ENCODE measurements at regions not wholly inside any gene's neighbourhood (a gene's known extent, or its start where the extent isn't known, plus 50 kb on each side); places are given as distances from the start of the nearest gene placed in this dataset.

- no peak overlapping the region for H3K4me3 ChIP-seq (ENCODE audit: control insufficient read depth, low read depth, low read length)
- TF ChIP-seq CTCF (IDR thresholded peaks at IDR 0.05; ENCODE audit: control insufficient read depth, insufficient read depth, low read depth, low read length, missing control alignments): no peak
- DNase-seq (ENCODE audit: low read depth): no peak
These were observed 321.6 kb downstream of the PTPRU start for GRCh38 chr1:29557701-29558600.

DNA sequence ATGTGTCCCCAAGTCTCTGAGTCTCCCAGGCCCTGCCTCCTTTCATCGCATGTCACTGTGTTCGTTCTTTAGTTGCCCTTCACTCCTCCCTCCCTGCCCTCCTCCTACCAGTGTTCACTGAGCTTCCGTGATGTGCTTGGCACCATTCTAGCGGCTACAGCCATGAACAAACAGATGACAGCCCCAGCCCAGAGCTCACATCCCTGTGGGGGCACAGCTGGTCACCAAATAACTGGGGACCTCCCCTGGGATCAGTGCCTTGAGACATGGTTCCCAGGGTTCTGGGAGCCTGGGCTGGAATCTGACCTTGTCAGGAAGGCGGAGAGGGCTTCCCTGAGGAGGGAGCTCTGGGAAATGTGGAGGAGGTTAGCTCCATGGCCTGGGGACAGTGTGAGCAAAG lies 320.7 kb downstream of the PTPRU start:
- H3K4me3 ChIP-seq (ENCODE audit: control insufficient read depth, low read depth, low read length): no peak overlapping the region
- DNase-seq (ENCODE audit: low read depth): no peak
- TF ChIP-seq CTCF (IDR thresholded peaks at IDR 0.05; ENCODE audit: control insufficient read depth, insufficient read depth, low read depth, low read length, missing control alignments): no peak

GRCh38 chr1:29556657-29557056 lies 320.3 kb downstream of the PTPRU start:
- H3K4me3 ChIP-seq (ENCODE audit: control insufficient read depth, low read depth, low read length): no peak overlapping the region
- TF ChIP-seq CTCF (IDR thresholded peaks at IDR 0.05; ENCODE audit: control insufficient read depth, insufficient read depth, low read depth, low read length, missing control alignments): no peak
- DNase-seq (ENCODE audit: low read depth): no peak

- no peak for TF ChIP-seq CTCF (IDR thresholded peaks at IDR 0.05; ENCODE audit: control insufficient read depth, insufficient read depth, low read depth, low read length, missing control alignments)
- no peak overlapping the region for H3K4me3 ChIP-seq (ENCODE audit: control insufficient read depth, low read depth, low read length)
- DNase-seq (ENCODE audit: low read depth): no peak
These were observed 318.8 kb downstream of the PTPRU start for GRCh38 chr1:29555043-29555620.

GRCh38 chr1:29554208-29554778 lies 318.0 kb downstream of the PTPRU start:
- no peak overlapping the region for H3K4me3 ChIP-seq (ENCODE audit: control insufficient read depth, low read depth, low read length)
- no peak for TF ChIP-seq CTCF (IDR thresholded peaks at IDR 0.05; ENCODE audit: control insufficient read depth, insufficient read depth, low read depth, low read length, missing control alignments)
- no peak for DNase-seq (ENCODE audit: low read depth)

GRCh38 chr1:29551123-29551936 lies 315.0 kb downstream of the PTPRU start:
- H3K4me3 ChIP-seq (ENCODE audit: control insufficient read depth, low read depth, low read length): no peak overlapping the region
- no peak for TF ChIP-seq CTCF (IDR thresholded peaks at IDR 0.05; ENCODE audit: control insufficient read depth, insufficient read depth, low read depth, low read length, missing control alignments)
- DNase-seq (ENCODE audit: low read depth): no peak

Data from AG09309 (cell line).